H9 (cell line): ENCODE measurements at regions not wholly inside any gene's neighbourhood (a gene's known extent, or its start where the extent isn't known, plus 50 kb on each side); places are given as distances from the start of the nearest gene placed in this dataset.

Source experiments
- DNase-seq: peaks from one replicate; pipeline ENCODE4 v3.0.0-alpha.2; 2017
- H2AFZ ChIP-seq: one replicate; pipeline ENCODE4 v1.6.1; 2013; ENCODE audit warnings: mild to moderate bottlenecking, low read length, control low read depth, moderate library complexity
- H2AK5ac ChIP-seq: 2 replicates; pipeline ENCODE4 v1.6.1; 2013; ENCODE audit warnings: low read length, control low read depth, mixed read lengths; ENCODE audit not compliant: insufficient read length
- H2BK120ac ChIP-seq: one replicate; pipeline ENCODE4 v1.6.1; 2013; ENCODE audit warnings: low read depth, mild to moderate bottlenecking, low read length, control low read depth, inconsistent platforms; ENCODE audit not compliant: poor library complexity, severe bottlenecking
- H2BK12ac ChIP-seq: 2 replicates; pipeline ENCODE4 v1.6.1; 2013; ENCODE audit warnings: low read length, control low read depth, mixed read lengths, low read depth; ENCODE audit not compliant: insufficient read length
- H2BK15ac ChIP-seq: 2 replicates; pipeline ENCODE4 v1.6.1; 2013; ENCODE audit warnings: low read depth, low read length, control low read depth
- H2BK20ac ChIP-seq: one replicate; pipeline ENCODE4 v1.6.1; 2013; ENCODE audit warnings: low read depth, mild to moderate bottlenecking, low read length, control low read depth, inconsistent platforms; ENCODE audit not compliant: poor library complexity, severe bottlenecking
- H2BK5ac ChIP-seq: 2 replicates; pipeline ENCODE4 v1.6.1; 2013; ENCODE audit warnings: low read length, control low read depth, mixed read lengths; ENCODE audit not compliant: insufficient read length
- H3K14ac ChIP-seq: 2 replicates; pipeline ENCODE4 v1.6.1; 2013; ENCODE audit warnings: low read length, control low read depth; ENCODE audit not compliant: insufficient read depth
- H3K18ac ChIP-seq: 2 replicates; pipeline ENCODE4 v1.6.1; 2013; ENCODE audit warnings: low read depth, mild to moderate bottlenecking, mixed read lengths, low read length, control low read depth; ENCODE audit not compliant: insufficient read length
- H3K23ac ChIP-seq: 2 replicates; pipeline ENCODE4 v1.6.1; 2013; ENCODE audit warnings: low read length, control low read depth, mixed read lengths, low read depth; ENCODE audit not compliant: insufficient read length
- H3K23me2 ChIP-seq: 2 replicates; pipeline ENCODE4 v1.6.1; 2013; ENCODE audit warnings: low read depth, mild to moderate bottlenecking, mixed read lengths, low read length, control low read depth; ENCODE audit not compliant: insufficient read length, poor library complexity, severe bottlenecking
- H3K27ac ChIP-seq: 2 replicates; pipeline ENCODE4 v1.5.1; 2013; ENCODE audit warnings: low read length, control low read depth, mixed read lengths, low read depth; ENCODE audit not compliant: insufficient read length
- H3K27me3 ChIP-seq: 2 replicates; pipeline ENCODE4 v1.6.1; 2013; ENCODE audit warnings: low read length, control low read depth, inconsistent platforms; ENCODE audit not compliant: insufficient read depth
- H3K4ac ChIP-seq: 2 replicates; pipeline ENCODE4 v1.6.1; 2013; ENCODE audit warnings: low read depth, mild to moderate bottlenecking, control low read depth, inconsistent platforms, low read length, moderate library complexity
- H3K4me1 ChIP-seq: 2 replicates; pipeline ENCODE4 v1.6.1; 2013; ENCODE audit warnings: low read length, control low read depth, inconsistent platforms; ENCODE audit not compliant: insufficient read depth
- H3K4me2 ChIP-seq: 2 replicates; pipeline ENCODE4 v1.6.1; 2013; ENCODE audit warnings: low read length, control low read depth, mixed read lengths; ENCODE audit not compliant: insufficient read length, insufficient read depth
- H3K56ac ChIP-seq: 2 replicates; pipeline ENCODE4 v1.6.1; 2013; ENCODE audit warnings: low read depth, mild to moderate bottlenecking, mixed read lengths, low read length, control low read depth; ENCODE audit not compliant: insufficient read length
- H3K79me1 ChIP-seq: 2 replicates; pipeline ENCODE4 v1.6.1; 2013; ENCODE audit warnings: low read depth, mild to moderate bottlenecking, moderate library complexity, low read length, control low read depth, inconsistent platforms; ENCODE audit not compliant: insufficient read depth, poor library complexity, severe bottlenecking
- H3K79me2 ChIP-seq: 2 replicates; pipeline ENCODE4 v1.6.1; 2013; ENCODE audit warnings: low read length, control low read depth, inconsistent platforms; ENCODE audit not compliant: insufficient read depth
- H3K9ac ChIP-seq: 2 replicates; pipeline ENCODE4 v1.6.1; 2013; ENCODE audit warnings: low read length, control low read depth, mixed read lengths; ENCODE audit not compliant: insufficient read length; ENCODE audit errors: extremely low read depth
- H3K9me3 ChIP-seq: one replicate; pipeline ENCODE4 v1.6.1; 2013; ENCODE audit warnings: low read depth, low read length, inconsistent platforms; ENCODE audit not compliant: control insufficient read depth
- H3T11ph ChIP-seq: one replicate; pipeline ENCODE4 v1.6.1; 2013; ENCODE audit warnings: mild to moderate bottlenecking, low read length, control low read depth, inconsistent platforms
- H4K20me1 ChIP-seq: one replicate; pipeline ENCODE4 v1.6.1; 2013; ENCODE audit not compliant: control insufficient read depth, insufficient read length, insufficient read depth
- H4K5ac ChIP-seq: 2 replicates; pipeline ENCODE4 v1.6.1; 2013; ENCODE audit warnings: low read depth, mild to moderate bottlenecking, mixed read lengths, low read length, control low read depth; ENCODE audit not compliant: insufficient read length
- H4K8ac ChIP-seq: replicated peaks from 2 replicates; pipeline ENCODE4 v1.6.1; 2013; ENCODE audit warnings: low read length, control low read depth, mixed read lengths, low read depth; ENCODE audit not compliant: insufficient read length
- H4K91ac ChIP-seq: 2 replicates; pipeline ENCODE4 v1.6.1; 2013; ENCODE audit warnings: low read depth, mild to moderate bottlenecking, moderate library complexity, mixed read lengths, low read length, control low read depth; ENCODE audit not compliant: insufficient read length
- H3K27ac Mint-ChIP-seq, 3 experiments: 2 replicates in 2 of 3; 3 replicates in 1 of 3; pipeline ENCODE4 v1.8.0; 2020 to 2021; ENCODE audit warnings: mixed read lengths in 3 of 3, mild to moderate bottlenecking in 1 of 3, moderate library complexity in 1 of 3
- H3K27me3 Mint-ChIP-seq: 2 replicates; pipeline ENCODE4 v1.8.0; 2021; ENCODE audit warnings: low read depth, mild to moderate bottlenecking, moderate library complexity, mixed read lengths
- H3K36me3 Mint-ChIP-seq, 3 experiments: 2 replicates in 2 of 3; 3 replicates in 1 of 3; pipeline ENCODE4 v1.8.0; 2020 to 2021; ENCODE audit warnings: low read depth in 3 of 3, mixed read lengths in 3 of 3; ENCODE audit not compliant: insufficient read depth in 1 of 3
- H3K4me1 Mint-ChIP-seq, 2 experiments: 2 replicates each; pipeline ENCODE4 v1.8.0; 2020; ENCODE audit warnings: mixed read lengths in 2 of 2
- H3K4me3 Mint-ChIP-seq, 2 experiments: 2 replicates in 1 of 2; 3 replicates in 1 of 2; pipeline ENCODE4 v1.8.0; 2020 to 2021; ENCODE audit warnings: mild to moderate bottlenecking in 2 of 2, mixed read lengths in 2 of 2, moderate library complexity in 1 of 2
- H3K9me3 Mint-ChIP-seq, 2 experiments: 2 replicates in 1 of 2; 3 replicates in 1 of 2; pipeline ENCODE4 v1.8.0; 2020; ENCODE audit warnings: mild to moderate bottlenecking in 2 of 2, mixed read lengths in 2 of 2, moderate library complexity in 1 of 2
- CTCF ChIP-seq: fragments of 200-600 bp; sonication (generic); conservative IDR thresholded peaks from 3 replicates; pipeline ENCODE4 v1.8.0; 2021; ENCODE audit warnings: antibody characterized with exemption, mild to moderate bottlenecking
- WGBS: extraction: QIAGEN DNeasy Blood & Tissue Kit; methylation state at CpG from one replicate; pipeline ENCODE4 v1.1.7; 2013; ENCODE audit warnings: missing lambda C conversion rate, low lambda C conversion rate, mixed read lengths; ENCODE audit not compliant: insufficient read length; ENCODE audit errors: extremely low coverage; 5-methylcytosine and 5-hydroxymethylcytosine counted together

GRCh38 chr1:199356561-199356960 is 670.9 kb upstream of the NR5A2 start:
- Histone ChIP-seq H2BK120ac (no peak overlapping the region), H3K23me2 (no peaks in the 10 kb centered on the region), H3K4me1 (no peaks in the 10 kb centered on the region), H2BK20ac (no peak overlapping the region), H3K18ac (no peak overlapping the region), H3K9ac (no peak overlapping the region), H3K9me3 (no peaks in the 10 kb centered on the region), H3K79me2 (no peaks in the 10 kb centered on the region), H4K20me1 (no peaks in the 10 kb centered on the region), H3K27me3 (no peaks in the 10 kb centered on the region), H3K79me1 (no peaks in the 10 kb centered on the region), H3K4me2 (no peak overlapping the region), H2BK5ac (no peak overlapping the region), H4K5ac (no peak overlapping the region), H2BK15ac (no peak overlapping the region), H4K91ac (no peak overlapping the region), H4K8ac (no peak overlapping the region), H3K4ac (no peak overlapping the region), H2AK5ac (no peak overlapping the region), H2BK12ac (no peak overlapping the region), H3K23ac (no peak overlapping the region), H2AFZ (no peak overlapping the region), H3K27ac (no peak overlapping the region), H3T11ph (no peak overlapping the region), H3K56ac (no peak overlapping the region), H3K14ac (no peak overlapping the region)
- H3K27ac Mint-ChIP-seq = no peak overlapping the region
- DNase-seq = no peak
- H3K36me3 Mint-ChIP-seq = no peaks in the 10 kb centered on the region; a peak in 1 of 7 replicates
- no CpG with 5 or more reads among the region's 2 CpGs for WGBS
- no peak overlapping the region for H3K4me3 Mint-ChIP-seq
- H3K27me3 Mint-ChIP-seq = no peaks in the 10 kb centered on the region
- TF ChIP-seq CTCF = no peak
- H3K4me1 Mint-ChIP-seq = no peaks in the 10 kb centered on the region
- no peaks in the 10 kb centered on the region for H3K9me3 Mint-ChIP-seq
